ENCODE measurements at regions not wholly inside any gene's neighbourhood (a gene's known extent, or its start where the extent isn't known, plus 50 kb on each side); places are given as distances from the start of the nearest gene placed in this dataset.
A peak's percentile ranks its signal among the peaks of the same experiment; 100 is the strongest.

GRCh38 chr7:432256-432655 lies 87.4 kb downstream of the PDGFA start:
- WGBS, 2 donors = 85 to 90% methylated on average over 11 of the region's 11 CpGs
- DNase-seq (peak in 1 of 2 donors; percentile 5), ATAC-seq (peak in 2 of 8 donors; percentile 8 to 11)
- H3K36me3 ChIP-seq = no peaks in the 10 kb centered on the region
- TF ChIP-seq, protein P1, sequence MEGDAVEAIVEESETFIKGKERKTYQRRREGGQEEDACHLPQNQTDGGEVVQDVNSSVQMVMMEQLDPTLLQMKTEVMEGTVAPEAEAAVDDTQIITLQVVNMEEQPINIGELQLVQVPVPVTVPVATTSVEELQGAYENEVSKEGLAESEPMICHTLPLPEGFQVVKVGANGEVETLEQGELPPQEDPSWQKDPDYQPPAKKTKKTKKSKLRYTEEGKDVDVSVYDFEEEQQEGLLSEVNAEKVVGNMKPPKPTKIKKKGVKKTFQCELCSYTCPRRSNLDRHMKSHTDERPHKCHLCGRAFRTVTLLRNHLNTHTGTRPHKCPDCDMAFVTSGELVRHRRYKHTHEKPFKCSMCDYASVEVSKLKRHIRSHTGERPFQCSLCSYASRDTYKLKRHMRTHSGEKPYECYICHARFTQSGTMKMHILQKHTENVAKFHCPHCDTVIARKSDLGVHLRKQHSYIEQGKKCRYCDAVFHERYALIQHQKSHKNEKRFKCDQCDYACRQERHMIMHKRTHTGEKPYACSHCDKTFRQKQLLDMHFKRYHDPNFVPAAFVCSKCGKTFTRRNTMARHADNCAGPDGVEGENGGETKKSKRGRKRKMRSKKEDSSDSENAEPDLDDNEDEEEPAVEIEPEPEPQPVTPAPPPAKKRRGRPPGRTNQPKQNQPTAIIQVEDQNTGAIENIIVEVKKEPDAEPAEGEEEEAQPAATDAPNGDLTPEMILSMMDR (IDR thresholded peaks at IDR 0.05) = no peak
- no peak overlapping the region for H3K4me3 ChIP-seq
- intact Hi-C loops (cut with DNase I) = no loop called here
- peaks cover 0 to 29% (median 11%) of the 10 kb centered on the region in 7 donors for H3K27me3 ChIP-seq
- H3K9me3 ChIP-seq = no peaks in the 10 kb centered on the region
- H3K4me1 ChIP-seq = peaks cover 0 to 5% (median 0%) of the 10 kb centered on the region in 9 donors
- H3K27ac ChIP-seq = no peak overlapping the region

DNA sequence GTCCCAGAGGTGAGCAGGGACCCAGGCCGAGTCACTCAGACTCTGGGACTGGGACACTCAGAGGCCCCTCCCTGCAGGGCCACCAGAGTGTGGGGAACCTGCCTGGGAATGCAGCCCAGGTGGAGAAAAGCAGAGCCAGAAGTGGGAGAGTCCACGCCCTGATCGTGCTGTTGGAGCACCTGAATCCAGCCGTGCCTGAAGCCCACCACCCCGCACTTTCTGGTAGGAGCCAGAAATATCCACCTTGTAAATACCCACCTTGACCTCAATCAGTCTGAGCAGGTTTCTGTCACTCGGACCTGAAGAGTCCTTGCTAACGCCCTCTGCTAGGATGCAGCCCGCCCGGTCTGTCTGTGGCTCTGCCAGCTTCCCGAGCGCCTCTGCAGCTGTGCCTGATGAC lies 86.7 kb downstream of the PDGFA start:
- H3K27ac ChIP-seq = no peak overlapping the region
- intact Hi-C loops (cut with DNase I) = no loop called here
- H3K4me1 ChIP-seq = peaks cover 0 to 5% (median 0%) of the 10 kb centered on the region in 9 donors
- no peak overlapping the region for H3K4me3 ChIP-seq
- ATAC-seq (no peak), DNase-seq (no peak)
- H3K27me3 ChIP-seq = peaks cover 0 to 31% (median 11%) of the 10 kb centered on the region in 7 donors
- H3K9me3 ChIP-seq = no peaks in the 10 kb centered on the region
- TF ChIP-seq, protein P1 (IDR thresholded peaks at IDR 0.05) = no peak
- 89 to 90% methylated on average over 11 of the region's 11 CpGs for WGBS, 2 donors
- no peaks in the 10 kb centered on the region for H3K36me3 ChIP-seq

DNA sequence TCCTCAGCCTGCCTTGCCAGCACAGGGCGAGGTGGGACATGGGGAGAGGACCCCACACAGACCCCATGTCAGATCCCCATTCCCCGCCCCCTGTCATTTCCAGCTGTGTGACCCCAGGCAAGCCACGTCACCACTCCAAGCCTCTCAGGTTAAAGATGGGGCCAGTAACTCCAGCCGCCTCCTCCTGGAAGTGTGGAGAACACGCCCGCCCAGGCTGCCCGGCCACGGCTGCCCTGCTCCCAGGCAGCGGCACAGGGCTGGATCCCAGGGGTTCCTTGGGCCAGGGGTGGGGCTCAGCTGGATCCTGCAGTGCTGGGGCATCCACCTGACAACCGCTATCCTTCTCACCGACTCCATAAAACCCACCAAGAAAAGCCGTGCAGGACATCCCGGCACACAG lies 86.1 kb downstream of the PDGFA start:
- no peaks in the 10 kb centered on the region for H3K36me3 ChIP-seq
- no peak overlapping the region for H3K27ac ChIP-seq
- ATAC-seq (no peak), DNase-seq (peak in 1 of 2 donors; percentile 4)
- H3K4me3 ChIP-seq = no peak overlapping the region
- TF ChIP-seq, protein P1 (IDR thresholded peaks at IDR 0.05) = no peak
- H3K4me1 ChIP-seq = peaks cover 0 to 5% (median 0%) of the 10 kb centered on the region in 9 donors
- intact Hi-C loops (cut with DNase I) = no loop called here
- no peaks in the 10 kb centered on the region for H3K9me3 ChIP-seq
- H3K27me3 ChIP-seq = peaks cover 0 to 31% (median 11%) of the 10 kb centered on the region in 7 donors
- 84% methylated on average over 13 of the region's 13 CpGs for WGBS, 2 donors

DNA sequence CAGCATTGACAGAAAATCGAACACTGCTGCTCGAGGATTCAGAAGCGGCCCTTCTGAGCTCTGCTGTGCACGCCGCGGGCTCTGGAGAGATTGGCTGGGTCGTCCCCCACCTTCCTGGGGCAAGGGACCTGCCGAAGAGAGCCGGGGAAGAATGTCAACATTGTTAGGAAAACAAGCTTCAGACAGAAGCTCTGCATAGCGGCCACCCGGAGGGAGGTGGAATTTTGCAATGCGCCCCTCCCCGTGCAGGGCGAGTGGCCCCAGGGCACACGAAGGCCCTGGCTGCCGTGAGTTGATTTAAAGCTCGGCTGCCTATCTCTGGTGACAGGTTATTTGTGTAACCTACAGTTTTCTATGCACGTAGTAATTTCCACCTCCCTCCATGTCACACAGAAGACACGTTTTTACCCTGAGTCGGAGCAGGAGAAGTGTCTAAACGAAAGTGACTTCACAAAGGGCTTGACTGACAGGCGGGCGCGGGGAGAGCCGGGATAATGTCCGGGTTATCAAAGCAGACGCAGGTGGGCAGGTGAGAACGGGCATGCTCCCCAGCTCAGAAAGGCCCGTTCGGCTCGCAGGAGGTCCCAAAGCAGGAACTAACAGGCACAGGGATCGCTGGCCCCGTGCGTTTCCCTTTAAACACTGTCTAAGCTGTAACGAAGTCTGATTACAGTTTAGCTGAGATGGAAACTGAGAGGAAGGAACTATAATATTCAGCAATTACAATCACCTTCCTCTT lies 84.6 kb downstream of the PDGFA start:
- no peak overlapping the region for H3K27ac ChIP-seq
- H3K27me3 ChIP-seq = peaks cover 0 to 31% (median 11%) of the 10 kb centered on the region in 7 donors
- ATAC-seq (no peak), DNase-seq (no peak)
- H3K4me3 ChIP-seq = peak overlapping the region in 6 of 10 donors; percentile 14 to 46 (median 30)
- no peaks in the 10 kb centered on the region for H3K36me3 ChIP-seq
- no peaks in the 10 kb centered on the region for H3K9me3 ChIP-seq
- 43 to 48% methylated on average over 35 of the region's 35 CpGs for WGBS, 2 donors
- intact Hi-C loops (cut with DNase I) = no loop called here
- H3K4me1 ChIP-seq = peaks cover 0 to 5% (median 0%) of the 10 kb centered on the region in 9 donors
- TF ChIP-seq, protein P1 (IDR thresholded peaks at IDR 0.05) = no peak

All from heart right ventricle (tissue), 16 donors.